OCI-LY7 (cell line): ENCODE measurements at regions not wholly inside any gene's neighbourhood (a gene's known extent, or its start where the extent isn't known, plus 50 kb on each side); places are given as distances from the start of the nearest gene placed in this dataset.
"Not testable (repeated sequence)": the region's sequence is repeated elsewhere in the genome, so short reads cannot be mapped to it uniquely, and the experiment has no call there.

ENCODE experiments used
- EZH2phosphoT487 ChIP-seq: fragments of 200-600 bp; sonication (generic); IDR thresholded peaks from 2 replicates; pipeline ENCODE4 v1.6.1; 2018; ENCODE audit warnings: low read depth, borderline replicate concordance, mild to moderate bottlenecking, mixed run types, antibody characterized with exemption, low read length, moderate library complexity, mixed read lengths
- TF ChIP-seq, protein P1 (sequence below): fragments of 200-600 bp; sonication (generic); conservative IDR thresholded peaks from 2 replicates; pipeline ENCODE4 v1.5.1; 2014; ENCODE audit warnings: mild to moderate bottlenecking, antibody characterized with exemption, low read length, moderate library complexity, mixed read lengths

DNA sequence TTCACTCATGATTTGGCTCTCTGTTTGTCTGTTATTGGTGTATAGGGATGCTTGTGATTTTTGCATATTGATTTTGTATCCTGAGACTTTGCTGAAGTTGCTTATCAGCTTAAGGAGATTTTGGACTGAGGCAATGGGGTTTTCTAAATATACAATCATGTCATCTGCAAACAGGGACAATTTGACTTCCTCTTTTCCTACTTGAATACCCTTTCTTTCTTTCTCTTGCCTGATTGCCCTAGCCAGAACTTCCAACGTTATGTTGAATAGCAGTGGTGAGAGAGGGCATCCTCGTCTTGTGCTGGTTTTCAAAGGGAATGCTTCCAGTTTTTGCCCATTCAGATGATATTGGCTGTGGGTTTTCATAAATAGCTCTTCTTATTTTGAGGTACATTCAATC lies 104.7 kb downstream of the CCDC71L start:
- TF ChIP-seq, protein P1, sequence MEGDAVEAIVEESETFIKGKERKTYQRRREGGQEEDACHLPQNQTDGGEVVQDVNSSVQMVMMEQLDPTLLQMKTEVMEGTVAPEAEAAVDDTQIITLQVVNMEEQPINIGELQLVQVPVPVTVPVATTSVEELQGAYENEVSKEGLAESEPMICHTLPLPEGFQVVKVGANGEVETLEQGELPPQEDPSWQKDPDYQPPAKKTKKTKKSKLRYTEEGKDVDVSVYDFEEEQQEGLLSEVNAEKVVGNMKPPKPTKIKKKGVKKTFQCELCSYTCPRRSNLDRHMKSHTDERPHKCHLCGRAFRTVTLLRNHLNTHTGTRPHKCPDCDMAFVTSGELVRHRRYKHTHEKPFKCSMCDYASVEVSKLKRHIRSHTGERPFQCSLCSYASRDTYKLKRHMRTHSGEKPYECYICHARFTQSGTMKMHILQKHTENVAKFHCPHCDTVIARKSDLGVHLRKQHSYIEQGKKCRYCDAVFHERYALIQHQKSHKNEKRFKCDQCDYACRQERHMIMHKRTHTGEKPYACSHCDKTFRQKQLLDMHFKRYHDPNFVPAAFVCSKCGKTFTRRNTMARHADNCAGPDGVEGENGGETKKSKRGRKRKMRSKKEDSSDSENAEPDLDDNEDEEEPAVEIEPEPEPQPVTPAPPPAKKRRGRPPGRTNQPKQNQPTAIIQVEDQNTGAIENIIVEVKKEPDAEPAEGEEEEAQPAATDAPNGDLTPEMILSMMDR, result not testable (repeated sequence)
- TF ChIP-seq EZH2phosphoT487, result not testable (repeated sequence)
